GM23248 (cell line): ENCODE measurements at regions not wholly inside any gene's neighbourhood (a gene's known extent, or its start where the extent isn't known, plus 50 kb on each side); places are given as distances from the start of the nearest gene placed in this dataset.

Experiments used
- DNase-seq: peaks from one replicate; pipeline ENCODE4 v3.0.0-alpha.2; 2015
- H2AFZ ChIP-seq: fragments of 200-600 bp; sonication (generic); 2 replicates; pipeline ENCODE4 v1.6.1; 2016; ENCODE audit warnings: antibody characterized with exemption
- H3F3A ChIP-seq: fragments of 200-600 bp; sonication (generic); 2 replicates; pipeline ENCODE4 v1.6.1; 2016; ENCODE audit warnings: mild to moderate bottlenecking, antibody characterized with exemption, mixed run types; ENCODE audit not compliant: insufficient read depth
- H3K27ac ChIP-seq: fragments of 200-600 bp; sonication (generic); 2 replicates; pipeline ENCODE4 v1.5.1; 2016; ENCODE audit warnings: mild to moderate bottlenecking
- H3K27me3 ChIP-seq: fragments of 200-600 bp; sonication (generic); replicated peaks from 2 replicates; pipeline ENCODE4 v1.6.1; 2016; ENCODE audit warnings: mild to moderate bottlenecking; ENCODE audit not compliant: insufficient read depth
- H3K36me3 ChIP-seq: fragments of 200-600 bp; sonication (generic); 2 replicates; pipeline ENCODE4 v1.6.1; 2016; ENCODE audit warnings: low read depth, mild to moderate bottlenecking
- H3K4me1 ChIP-seq: fragments of 200-600 bp; sonication (generic); 2 replicates; pipeline ENCODE4 v1.6.1; 2016; ENCODE audit warnings: mild to moderate bottlenecking; ENCODE audit not compliant: insufficient read depth
- H3K4me2 ChIP-seq: fragments of 200-600 bp; sonication (generic); one replicate; pipeline ENCODE4 v1.6.1; 2016; ENCODE audit warnings: mild to moderate bottlenecking; ENCODE audit not compliant: unreplicated experiment
- H3K4me3 ChIP-seq: fragments of 200-600 bp; sonication (generic); 2 replicates; pipeline ENCODE4 v1.5.1; 2016; ENCODE audit warnings: mild to moderate bottlenecking
- H3K79me2 ChIP-seq: fragments of 200-600 bp; sonication (generic); 2 replicates; pipeline ENCODE4 v1.6.1; 2016; ENCODE audit warnings: mild to moderate bottlenecking; ENCODE audit not compliant: insufficient read depth
- H3K9ac ChIP-seq: fragments of 200-600 bp; sonication (generic); 2 replicates; pipeline ENCODE4 v1.6.1; 2016; ENCODE audit warnings: mild to moderate bottlenecking
- H3K9me2 ChIP-seq: fragments of 200-600 bp; sonication (generic); 2 replicates; pipeline ENCODE4 v1.6.1; 2016; ENCODE audit warnings: mixed run types, mild to moderate bottlenecking, moderate library complexity; ENCODE audit not compliant: insufficient read depth
- H3K9me3 ChIP-seq: fragments of 200-600 bp; sonication (generic); one replicate; pipeline ENCODE4 v1.6.1; 2017; ENCODE audit warnings: low read depth
- H4K20me1 ChIP-seq: fragments of 200-600 bp; sonication (generic); 2 replicates; pipeline ENCODE4 v1.6.0; 2016; ENCODE audit not compliant: insufficient read depth
- EZH2 ChIP-seq: fragments of 200-600 bp; sonication (generic); IDR thresholded peaks from 2 replicates; pipeline ENCODE4 v1.6.1; 2018; ENCODE audit warnings: antibody characterized with exemption, mild to moderate bottlenecking; ENCODE audit not compliant: insufficient read depth, poor library complexity, severe bottlenecking
- EZH2phosphoT487 ChIP-seq: fragments of 200-600 bp; sonication (generic); IDR thresholded peaks from 2 replicates; pipeline ENCODE4 v1.6.1; 2018; ENCODE audit warnings: antibody characterized with exemption, moderate library complexity, mild to moderate bottlenecking, low read depth; ENCODE audit not compliant: insufficient read depth
- WGBS, 2 experiments: methylation state at CpG; one replicate each; pipeline ENCODE4 v1.1.6; 2015 to 2017; ENCODE audit warnings: low lambda C conversion rate in 2 of 2, low coverage in 1 of 2; ENCODE audit errors: missing lambda C conversion rate in 2 of 2; 5-methylcytosine and 5-hydroxymethylcytosine counted together
- in situ Hi-C: fragments of 300-500 bp; cut with MboI; formaldehyde crosslinking; loops from 2 replicates; pipeline ENCODE4 v1.15.0; 2020

DNA sequence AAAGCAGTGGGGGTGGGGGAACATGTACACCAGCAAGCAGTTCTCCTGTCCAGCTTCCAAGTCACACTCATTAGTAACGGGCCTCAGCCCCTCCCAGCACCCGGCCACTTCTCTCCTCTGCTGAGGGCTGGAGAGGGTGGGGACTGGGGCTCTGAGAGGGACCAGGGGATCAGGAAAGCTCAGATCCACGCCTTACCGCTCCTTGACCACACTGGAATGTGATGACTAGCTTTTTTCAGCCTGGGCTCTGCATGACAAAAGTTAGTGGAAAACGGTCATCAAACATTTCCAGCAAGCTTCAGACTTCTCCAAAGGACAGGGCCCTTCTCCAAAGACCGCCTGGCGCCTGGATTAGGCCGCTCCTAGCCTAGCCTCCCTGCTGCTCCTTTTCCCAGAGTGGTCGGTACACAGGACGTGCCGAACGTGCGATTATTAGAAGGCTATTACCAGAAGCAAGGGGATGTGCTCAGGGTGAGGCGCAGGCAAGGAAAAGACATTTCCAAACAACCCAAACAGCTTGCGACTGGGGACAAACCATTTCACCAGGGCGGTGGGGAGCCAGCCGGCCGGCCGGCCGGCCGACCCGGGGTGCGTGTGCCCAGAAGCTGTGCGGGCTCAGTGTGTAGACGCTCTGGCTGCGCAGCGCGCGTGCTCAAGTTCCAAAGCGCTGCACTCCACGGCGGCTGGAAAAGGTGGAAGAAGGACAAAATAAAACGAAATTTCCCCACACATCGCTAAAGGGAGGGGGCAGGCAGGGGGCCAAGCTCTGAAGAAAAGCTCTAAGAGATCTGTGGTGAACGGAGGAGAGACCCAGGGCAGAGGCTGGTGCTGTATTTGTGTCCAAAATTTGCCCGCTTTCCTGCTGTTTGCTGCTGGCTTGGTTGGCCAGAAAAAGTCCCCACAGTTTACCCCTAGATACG is 51.0 kb upstream of the SSR3 start:
- in situ Hi-C loops, result no loop called here
- peak overlapping the region; percentile 97 for H3K27ac ChIP-seq
- peak overlapping the region; percentile 98 for H2AFZ ChIP-seq
- WGBS, 2 experiments, result 2% methylated on average over 36 to 37 of the region's 37 CpGs
- no peaks in the 10 kb centered on the region for H3K27me3 ChIP-seq
- H3K9me3 ChIP-seq, result no peaks in the 10 kb centered on the region
- H3K79me2 ChIP-seq, result no peaks in the 10 kb centered on the region
- H3K36me3 ChIP-seq, result no peaks in the 10 kb centered on the region
- H3K4me1 ChIP-seq, result peaks cover 22% of the 10 kb centered on the region
- H3K4me3 ChIP-seq, result peak overlapping the region; percentile 70
- DNase-seq, result peak; percentile 91
- TF ChIP-seq EZH2 (no peak), EZH2phosphoT487 (no peak)
- H3F3A ChIP-seq, result peaks cover 16% of the 10 kb centered on the region
- H4K20me1 ChIP-seq, result no peaks in the 10 kb centered on the region
- peak overlapping the region; percentile 90 for H3K4me2 ChIP-seq
- no peaks in the 10 kb centered on the region for H3K9me2 ChIP-seq
- H3K9ac ChIP-seq, result peak overlapping the region; percentile 88

DNA sequence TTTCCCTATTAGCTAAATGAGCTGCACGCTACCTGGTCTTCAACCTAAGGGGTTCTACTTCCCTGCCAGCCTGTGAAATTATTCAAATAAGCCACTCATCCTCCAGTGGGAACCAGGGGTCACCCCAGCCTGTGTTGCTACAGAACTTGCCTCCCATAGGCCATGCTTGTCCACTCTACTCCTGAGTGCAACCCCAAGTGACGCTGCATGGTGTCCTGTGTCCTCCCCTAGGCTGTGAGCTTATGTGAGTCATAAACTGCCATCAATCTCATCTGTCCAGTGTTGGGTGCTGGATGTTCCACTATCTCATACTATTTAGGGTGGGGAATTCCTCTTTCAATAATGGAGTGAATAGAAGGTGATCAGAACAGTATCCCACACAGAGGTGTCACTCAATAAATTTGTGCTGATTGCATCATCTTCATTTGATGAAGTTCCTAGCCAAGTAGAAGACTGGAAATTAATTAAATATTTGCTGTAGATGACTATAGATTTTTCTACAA is 49.8 kb upstream of the SSR3 start:
- no peaks in the 10 kb centered on the region for H3K36me3 ChIP-seq
- no peak overlapping the region for H3K4me3 ChIP-seq
- H3K9ac ChIP-seq, result no peak overlapping the region
- peaks cover 22% of the 10 kb centered on the region for H3K4me1 ChIP-seq
- peaks cover 16% of the 10 kb centered on the region for H3F3A ChIP-seq
- no peaks in the 10 kb centered on the region for H3K9me3 ChIP-seq
- WGBS, 2 experiments, result 93 to 97% methylated on average over 2 of the region's 2 CpGs
- no peaks in the 10 kb centered on the region for H3K79me2 ChIP-seq
- H3K27ac ChIP-seq, result no peak overlapping the region
- no peak overlapping the region for H2AFZ ChIP-seq
- no peaks in the 10 kb centered on the region for H3K27me3 ChIP-seq
- H3K9me2 ChIP-seq, result no peaks in the 10 kb centered on the region
- no peak overlapping the region for H3K4me2 ChIP-seq
- TF ChIP-seq EZH2, result no peak
- TF ChIP-seq EZH2phosphoT487, result no peak
- no peaks in the 10 kb centered on the region for H4K20me1 ChIP-seq
- in situ Hi-C loops, result no loop called here
- no peak for DNase-seq
